ENCODE measurements at regions not wholly inside any gene's neighbourhood (a gene's known extent, or its start where the extent isn't known, plus 50 kb on each side); places are given as distances from the start of the nearest gene placed in this dataset.

- TF ChIP-seq, protein P1, sequence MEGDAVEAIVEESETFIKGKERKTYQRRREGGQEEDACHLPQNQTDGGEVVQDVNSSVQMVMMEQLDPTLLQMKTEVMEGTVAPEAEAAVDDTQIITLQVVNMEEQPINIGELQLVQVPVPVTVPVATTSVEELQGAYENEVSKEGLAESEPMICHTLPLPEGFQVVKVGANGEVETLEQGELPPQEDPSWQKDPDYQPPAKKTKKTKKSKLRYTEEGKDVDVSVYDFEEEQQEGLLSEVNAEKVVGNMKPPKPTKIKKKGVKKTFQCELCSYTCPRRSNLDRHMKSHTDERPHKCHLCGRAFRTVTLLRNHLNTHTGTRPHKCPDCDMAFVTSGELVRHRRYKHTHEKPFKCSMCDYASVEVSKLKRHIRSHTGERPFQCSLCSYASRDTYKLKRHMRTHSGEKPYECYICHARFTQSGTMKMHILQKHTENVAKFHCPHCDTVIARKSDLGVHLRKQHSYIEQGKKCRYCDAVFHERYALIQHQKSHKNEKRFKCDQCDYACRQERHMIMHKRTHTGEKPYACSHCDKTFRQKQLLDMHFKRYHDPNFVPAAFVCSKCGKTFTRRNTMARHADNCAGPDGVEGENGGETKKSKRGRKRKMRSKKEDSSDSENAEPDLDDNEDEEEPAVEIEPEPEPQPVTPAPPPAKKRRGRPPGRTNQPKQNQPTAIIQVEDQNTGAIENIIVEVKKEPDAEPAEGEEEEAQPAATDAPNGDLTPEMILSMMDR (IDR thresholded peaks at IDR 0.05), result no peak
- TF ChIP-seq POLR2A (IDR thresholded peaks at IDR 0.05), result no peak
These were observed 148.4 kb upstream of the FBXL4 start for GRCh38 chr6:99096170-99096569.

Data from uterus (tissue), 2 donors.